DND-41 (cell line): ENCODE measurements at regions not wholly inside any gene's neighbourhood (a gene's known extent, or its start where the extent isn't known, plus 50 kb on each side); places are given as distances from the start of the nearest gene placed in this dataset.

ENCODE experiments used
- CTCF ChIP-seq: IDR thresholded peaks from 2 replicates; pipeline ENCODE4 v1.5.1; 2012; ENCODE audit warnings: borderline replicate concordance, low read length, moderate library complexity, mild to moderate bottlenecking; ENCODE audit not compliant: poor library complexity, severe bottlenecking; ENCODE audit errors: extremely low read depth
- EZH2 ChIP-seq: IDR thresholded peaks from 3 replicates; pipeline ENCODE4 v1.6.1; 2012; ENCODE audit warnings: borderline replicate concordance, low read depth, mild to moderate bottlenecking, moderate library complexity, low read length, inconsistent platforms; ENCODE audit not compliant: severe bottlenecking

- TF ChIP-seq CTCF: no peak
- TF ChIP-seq EZH2: no peak
Measured at GRCh38 chr4:145340071-145340675, 141.5 kb upstream of the SMAD1 start.
